GM12892 (cell line): ENCODE measurements at regions not wholly inside any gene's neighbourhood (a gene's known extent, or its start where the extent isn't known, plus 50 kb on each side); places are given as distances from the start of the nearest gene placed in this dataset.

Experiments used
- DNase-seq: peaks from one replicate; pipeline ENCODE4 v3.0.0; 2011; ENCODE audit not compliant: insufficient read length
- FAIRE-seq: peaks from 2 replicates; lab custom pipeline; 2011; peaks lifted over from hg19 to GRCh38; lab: Jason Lieb, UNC
- POLR2A ChIP-seq: IDR thresholded peaks from 2 replicates; pipeline ENCODE4 v1.6.1; 2011; ENCODE audit warnings: low read depth, low read length, control low read depth
- POLR2AphosphoS5 ChIP-seq: IDR thresholded peaks from 2 replicates; pipeline ENCODE4 v1.6.1; 2011; ENCODE audit warnings: low read depth, low read length, control low read depth
- TAF1 ChIP-seq: IDR thresholded peaks from 2 replicates; pipeline ENCODE4 v1.6.1; 2011; ENCODE audit warnings: low read depth, mild to moderate bottlenecking, control low read depth, low read length, borderline replicate concordance

DNA sequence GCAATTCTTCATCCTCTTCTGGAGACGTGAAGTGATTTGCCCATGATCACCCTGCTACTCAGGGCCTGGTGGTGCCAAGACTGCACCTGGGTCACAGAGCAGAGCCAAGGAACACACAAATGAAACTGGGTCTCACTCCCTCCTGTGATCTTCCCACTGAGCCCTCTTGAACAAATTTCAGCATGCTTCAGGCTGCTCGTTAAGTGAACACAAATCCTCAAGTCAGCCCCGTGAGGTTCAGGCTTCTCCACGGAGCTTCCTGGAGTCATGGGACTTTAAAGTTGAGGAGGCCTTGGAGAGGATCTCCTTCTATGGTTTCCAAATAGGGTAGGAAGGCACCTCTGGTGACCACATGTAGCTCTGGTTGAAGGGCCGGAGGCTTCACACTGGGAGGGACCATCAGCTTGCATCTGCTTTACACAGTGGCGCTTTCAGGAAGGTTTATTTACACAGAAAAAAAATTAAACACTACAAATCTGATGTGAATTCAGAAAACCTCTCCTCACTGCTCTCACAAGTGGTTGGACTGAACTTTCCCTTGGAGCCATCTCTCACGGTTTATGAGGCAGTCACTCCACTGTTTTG, 255.4 kb downstream of the LOXHD1 start:
- DNase-seq, result no peak
- no peak for TF ChIP-seq POLR2A
- TF ChIP-seq POLR2AphosphoS5, result no peak
- no peak for TF ChIP-seq TAF1
- no peak for FAIRE-seq

DNA sequence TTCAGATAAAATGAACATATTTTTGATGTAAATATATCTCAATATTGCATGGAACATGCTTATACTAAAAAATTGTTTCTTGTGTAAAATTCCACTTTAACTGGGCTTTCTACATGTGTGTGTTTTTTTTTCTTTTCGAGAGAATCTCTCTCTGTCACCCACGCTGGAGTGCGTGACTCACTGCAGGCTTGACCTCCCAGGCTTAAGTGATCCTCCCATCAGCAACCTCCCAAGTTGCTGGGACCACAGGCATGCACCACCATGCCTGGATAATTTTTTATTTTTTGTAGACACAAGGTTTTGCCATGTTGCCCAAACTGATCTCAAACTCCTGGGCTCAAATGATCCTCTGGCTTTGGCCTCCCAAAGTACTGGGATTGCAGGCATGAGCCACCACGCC, 254.6 kb downstream of the LOXHD1 start:
- DNase-seq (no peak), FAIRE-seq (no peak)
- TF ChIP-seq TAF1 (no peak), POLR2A (no peak)

DNA sequence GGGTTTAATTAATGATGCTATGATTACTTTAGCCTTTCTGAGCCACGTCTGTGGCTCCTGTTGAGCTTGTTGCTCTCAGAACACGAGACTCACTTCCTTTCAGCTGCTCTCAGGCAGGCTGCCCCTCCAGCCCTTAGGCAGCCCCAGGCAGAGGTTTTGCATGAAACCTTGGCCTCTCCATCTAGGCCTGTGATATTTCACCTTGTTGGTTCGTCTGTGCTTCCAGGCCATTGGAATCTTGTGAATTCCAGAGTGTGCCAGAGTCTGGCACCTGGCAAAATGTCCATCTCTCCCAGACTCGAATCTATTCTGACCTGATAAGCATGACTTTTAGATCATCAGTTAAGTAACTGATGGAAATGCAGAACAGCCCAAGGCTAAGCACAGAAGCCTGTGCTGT, 254.1 kb downstream of the LOXHD1 start:
- DNase-seq, result no peak
- no peak for TF ChIP-seq TAF1
- no peak for TF ChIP-seq POLR2AphosphoS5
- no peak for TF ChIP-seq POLR2A
- FAIRE-seq, result no peak

DNA sequence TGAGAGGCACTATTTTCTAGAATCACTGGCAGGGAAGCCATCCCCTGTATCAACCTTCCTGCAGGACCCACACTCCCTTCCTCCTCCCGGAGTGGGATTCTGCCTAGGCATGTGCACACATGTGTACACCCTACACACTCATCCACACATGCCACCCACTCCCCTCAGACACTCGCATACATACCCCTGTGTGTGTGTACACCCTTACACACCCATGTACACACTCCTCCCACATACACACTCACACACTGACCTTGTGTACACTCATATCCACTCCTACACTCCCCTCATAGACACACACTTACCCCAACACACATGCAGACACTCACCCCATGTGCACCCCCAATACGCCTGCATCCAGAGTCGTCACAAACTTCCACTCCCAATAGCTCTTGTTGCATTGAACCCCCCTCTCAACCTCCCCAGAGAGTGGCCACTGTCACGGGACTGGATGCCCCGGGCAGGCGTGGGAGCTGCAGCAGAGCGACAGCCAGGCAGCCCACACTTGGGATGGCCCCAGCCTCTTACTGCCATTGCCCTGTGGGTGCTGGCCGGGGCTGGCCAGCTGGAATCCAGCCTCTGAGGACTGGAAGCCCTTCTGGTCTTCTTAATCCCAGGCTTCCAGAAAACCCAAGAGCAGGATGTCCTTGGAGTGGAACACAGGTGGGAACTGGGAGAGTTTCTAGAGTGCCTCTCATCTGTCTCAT, 251.0 kb downstream of the LOXHD1 start:
- no peak for DNase-seq
- FAIRE-seq, result no peak
- TF ChIP-seq TAF1, result no peak
- TF ChIP-seq POLR2AphosphoS5, result no peak
- no peak for TF ChIP-seq POLR2A

DNA sequence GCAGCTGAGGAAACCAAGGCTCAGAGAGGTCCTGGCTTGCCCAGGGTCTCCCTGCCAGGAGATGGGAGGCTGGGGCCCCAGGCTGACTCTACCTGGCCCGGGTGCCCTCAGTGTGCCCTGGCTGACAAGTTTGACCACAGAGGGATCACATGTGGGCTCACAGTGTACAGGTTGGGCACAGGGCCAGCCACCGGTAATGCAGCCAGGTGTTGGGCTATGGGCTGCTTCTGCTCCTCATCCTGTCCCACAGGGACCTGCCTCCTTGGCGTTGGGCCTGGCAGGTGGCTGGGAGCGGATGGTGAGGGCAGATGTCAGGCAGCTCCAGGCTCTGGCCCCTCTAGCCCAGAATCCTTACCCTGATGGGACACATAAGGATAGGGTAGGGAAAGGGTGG, 250.5 kb downstream of the LOXHD1 start:
- DNase-seq, result no peak
- FAIRE-seq, result no peak
- TF ChIP-seq POLR2AphosphoS5 (no peak), TAF1 (no peak), POLR2A (no peak)

DNA sequence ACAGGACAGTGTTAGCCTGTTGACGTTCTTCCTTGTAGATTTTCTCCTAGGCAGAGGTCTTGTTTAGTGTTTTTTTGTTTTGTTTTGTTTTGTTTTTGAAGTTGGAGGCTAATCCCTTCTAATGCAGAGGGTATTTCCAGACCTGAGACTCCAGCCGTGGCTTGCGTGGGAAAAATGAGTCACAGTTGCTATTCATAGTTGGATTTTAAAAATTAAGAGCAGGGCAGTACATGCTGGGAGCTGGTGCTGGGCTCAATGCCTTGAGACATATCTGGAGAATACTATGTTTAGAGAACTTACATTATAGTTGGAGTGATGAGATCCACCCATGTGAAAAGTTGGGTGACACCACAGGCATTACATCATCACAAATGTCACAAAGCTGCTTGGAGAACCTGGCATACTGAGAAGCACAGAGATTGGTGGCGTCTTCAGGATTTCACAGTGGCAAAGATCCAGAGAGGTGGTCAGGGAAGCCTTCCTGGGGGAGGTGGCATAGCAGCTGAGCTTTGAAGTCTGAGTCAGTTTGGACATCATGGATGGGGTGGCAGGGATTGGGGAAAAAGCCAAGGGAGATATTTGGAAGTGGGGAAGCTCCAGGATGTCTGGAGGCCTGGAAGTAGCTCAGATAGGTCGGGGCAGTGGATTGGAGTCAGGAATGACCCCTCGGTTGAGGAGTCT, 249.4 kb downstream of the LOXHD1 start:
- FAIRE-seq, result no peak
- DNase-seq, result no peak
- TF ChIP-seq POLR2A (no peak), POLR2AphosphoS5 (no peak), TAF1 (no peak)

DNA sequence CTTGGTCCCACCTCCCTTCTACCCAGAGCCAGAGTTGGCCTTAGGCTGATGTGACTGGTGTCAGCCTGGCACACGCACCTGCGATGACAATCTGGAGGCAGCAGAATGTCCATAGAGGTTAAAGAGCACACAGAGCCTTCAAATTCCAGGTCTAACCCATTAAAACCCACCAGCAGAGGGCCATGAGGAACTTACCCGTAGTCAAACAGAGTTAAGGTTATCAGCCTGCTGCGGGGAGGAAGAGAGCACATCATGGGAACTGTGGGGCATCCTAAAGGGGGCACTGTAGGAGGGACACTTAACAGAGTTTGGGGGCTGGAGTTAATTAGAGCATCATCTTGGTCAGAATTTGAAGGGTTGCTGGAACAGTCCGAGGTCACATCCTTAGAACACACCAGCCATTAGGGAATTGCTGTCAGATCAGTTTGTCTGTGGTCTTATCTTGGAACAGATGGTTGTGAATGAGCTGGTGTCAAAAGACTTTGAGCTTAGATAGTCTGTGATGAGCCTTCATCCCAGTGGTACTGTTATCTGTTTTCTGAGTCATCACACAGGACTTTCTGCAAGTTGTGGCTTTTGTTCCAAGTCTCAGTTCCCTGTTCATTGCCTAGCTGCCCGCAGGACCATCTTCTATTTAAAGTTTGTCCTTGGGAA, 248.6 kb downstream of the LOXHD1 start:
- DNase-seq (no peak), FAIRE-seq (no peak)
- TF ChIP-seq TAF1 (no peak), POLR2A (no peak), POLR2AphosphoS5 (no peak)

DNA sequence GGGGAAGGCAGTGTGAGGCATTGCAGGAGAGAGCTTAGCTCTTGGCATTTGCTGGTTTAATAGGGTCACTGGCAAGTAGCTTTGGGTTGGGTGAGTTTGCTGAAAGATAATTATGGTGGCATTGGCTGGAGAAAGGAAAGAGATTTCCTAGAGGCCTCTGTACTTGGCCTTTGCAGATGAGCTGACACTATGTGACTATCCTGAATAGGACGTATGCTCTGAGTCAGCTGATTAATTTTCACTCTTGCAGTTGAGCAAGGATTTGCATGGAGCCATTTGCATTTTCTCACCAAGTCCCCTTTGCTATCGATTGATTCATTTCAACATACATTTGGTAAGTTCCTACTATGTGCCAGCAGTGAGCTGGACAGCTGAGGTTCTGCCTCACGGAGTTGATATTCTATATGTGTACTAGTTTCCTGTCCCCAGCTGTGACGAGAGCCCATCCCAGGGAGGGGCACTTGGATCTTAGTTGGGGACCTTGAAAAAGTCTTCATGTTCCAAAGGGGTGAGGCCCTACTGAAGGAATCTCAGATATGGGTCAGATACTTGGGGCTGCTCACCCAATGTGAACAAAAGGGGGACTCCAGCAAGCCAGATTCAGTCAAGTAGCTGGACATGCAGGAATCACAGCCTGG, 245.7 kb downstream of the LOXHD1 start:
- TF ChIP-seq POLR2AphosphoS5 (no peak), POLR2A (no peak), TAF1 (no peak)
- FAIRE-seq (no peak), DNase-seq (no peak)

DNA sequence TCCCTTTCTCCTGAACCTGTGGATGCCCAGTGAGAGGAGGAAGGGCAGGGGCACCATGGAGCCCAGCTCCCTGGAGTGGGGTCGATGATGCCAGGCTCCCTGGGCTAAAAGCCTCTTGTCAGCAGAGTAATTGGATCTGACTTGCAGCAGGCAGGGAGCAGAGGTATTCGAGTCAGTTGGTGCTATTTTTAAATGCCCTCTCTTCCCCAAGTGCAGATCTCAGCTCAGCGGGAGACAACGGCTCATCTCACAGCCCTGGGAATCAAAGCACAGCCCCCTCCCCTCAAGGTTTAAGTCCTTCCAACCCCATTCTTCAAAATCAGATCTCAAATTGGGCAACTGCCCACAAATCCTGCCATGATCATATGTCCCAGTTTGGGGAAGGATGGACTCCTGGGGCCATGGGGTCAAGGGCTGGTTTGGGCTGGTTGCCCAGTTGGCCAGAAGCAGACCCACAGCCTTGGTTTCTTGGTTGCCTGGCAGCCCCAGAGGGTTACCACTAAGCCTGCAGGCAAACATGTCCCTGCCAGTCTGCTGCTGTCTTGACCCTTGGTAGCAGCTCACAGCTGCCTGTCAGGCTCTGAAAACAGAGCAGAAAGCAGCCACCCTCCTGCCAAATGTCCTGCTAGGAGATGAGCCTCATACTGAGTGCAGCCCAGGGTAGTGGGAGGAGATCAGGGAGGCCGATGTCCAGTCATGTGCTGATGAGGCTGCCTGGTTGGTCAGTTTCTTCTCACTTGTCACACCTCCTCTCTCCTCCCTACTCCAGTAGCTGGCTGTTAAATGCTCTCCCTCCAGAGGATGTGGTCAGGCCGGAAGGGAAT, 244.9 kb downstream of the LOXHD1 start:
- no peak for FAIRE-seq

DNA sequence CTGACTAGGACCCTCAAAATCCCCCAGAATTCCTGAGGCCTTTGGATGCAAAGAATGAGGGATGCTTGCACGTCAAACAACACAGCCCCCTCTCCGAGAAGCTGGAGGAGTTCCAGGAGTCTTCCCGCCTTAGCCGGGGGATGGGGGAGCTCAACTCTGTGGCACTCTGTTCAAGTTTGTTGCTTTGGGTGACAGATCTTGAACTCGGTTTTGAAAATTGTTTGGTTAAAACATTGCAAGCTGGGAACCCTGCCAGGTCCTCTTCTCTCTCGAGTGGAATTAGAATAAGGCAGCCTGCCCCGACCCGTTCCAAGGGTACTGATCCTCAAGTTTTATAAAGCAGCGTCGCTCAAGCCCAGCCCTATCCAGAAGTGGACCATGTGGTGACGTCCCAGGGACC, 244.1 kb downstream of the LOXHD1 start:
- FAIRE-seq (no peak), DNase-seq (no peak)
- TF ChIP-seq TAF1 (no peak), POLR2AphosphoS5 (no peak), POLR2A (no peak)

More for the DNA sequence above, 244.9 kb downstream of the LOXHD1 start:
- TF ChIP-seq POLR2AphosphoS5 (no peak), POLR2A (no peak), TAF1 (no peak)
- DNase-seq, result no peak

DNA sequence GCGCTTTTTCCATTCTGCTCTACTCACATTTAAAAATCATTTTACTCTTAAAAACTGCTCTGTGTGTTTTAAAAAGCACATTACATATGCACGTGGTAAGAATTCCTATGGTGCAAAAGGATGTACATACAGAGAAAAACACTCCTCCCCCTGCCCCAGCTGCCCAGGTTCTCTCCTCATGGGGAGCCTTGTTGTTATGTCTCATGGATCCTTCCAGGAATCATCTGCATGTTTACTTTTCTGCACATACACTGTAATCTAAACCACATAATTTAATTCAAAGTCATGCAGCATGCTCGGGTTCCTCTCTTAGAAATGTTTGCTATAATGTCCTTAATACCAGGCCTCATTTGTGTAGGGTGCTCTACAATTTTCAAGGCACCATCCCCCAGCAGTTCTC, 243.3 kb downstream of the LOXHD1 start:
- DNase-seq, result no peak
- no peak for TF ChIP-seq POLR2A
- no peak for TF ChIP-seq TAF1
- FAIRE-seq, result no peak
